ENCODE measurements at regions not wholly inside any gene's neighbourhood (a gene's known extent, or its start where the extent isn't known, plus 50 kb on each side); places are given as distances from the start of the nearest gene placed in this dataset.

- Mint-ChIP-seq H3K27ac (no peak overlapping the region), H3K9me3 (no peaks in the 10 kb centered on the region), H3K27me3 (no peaks in the 10 kb centered on the region), H3K4me1 (no peaks in the 10 kb centered on the region), H3K4me3 (no peak overlapping the region)
- no peak for ATAC-seq
- DNase-seq = no peak
These were observed 301.7 kb upstream of the KAZN start for GRCh38 chr1:14296795-14297194.

GRCh38 chr1:14297356-14297755, 301.1 kb upstream of the KAZN start:
- Mint-ChIP-seq H3K27me3 (no peaks in the 10 kb centered on the region), H3K9me3 (no peaks in the 10 kb centered on the region), H3K4me3 (no peak overlapping the region), H3K4me1 (no peaks in the 10 kb centered on the region), H3K27ac (no peak overlapping the region)
- no peak for ATAC-seq
- no peak for DNase-seq

- no peak for ATAC-seq
- H3K4me3 Mint-ChIP-seq = no peak overlapping the region
- H3K9me3 Mint-ChIP-seq = no peaks in the 10 kb centered on the region
- H3K27ac Mint-ChIP-seq = no peak overlapping the region
- H3K4me1 Mint-ChIP-seq = no peaks in the 10 kb centered on the region
- DNase-seq = no peak
- H3K27me3 Mint-ChIP-seq = no peaks in the 10 kb centered on the region
These were observed 299.7 kb upstream of the KAZN start for GRCh38 chr1:14298806-14299205.

GRCh38 chr1:14300991-14301703, 297.3 kb upstream of the KAZN start:
- ATAC-seq (no peak), DNase-seq (no peak)
- H3K9me3 Mint-ChIP-seq = no peaks in the 10 kb centered on the region
- no peak overlapping the region for H3K4me3 Mint-ChIP-seq
- H3K4me1 Mint-ChIP-seq = no peaks in the 10 kb centered on the region
- H3K27me3 Mint-ChIP-seq = no peaks in the 10 kb centered on the region
- no peak overlapping the region for H3K27ac Mint-ChIP-seq

- no peak for DNase-seq
- Mint-ChIP-seq H3K4me3 (no peak overlapping the region), H3K4me1 (no peaks in the 10 kb centered on the region), H3K9me3 (no peaks in the 10 kb centered on the region), H3K27ac (no peak overlapping the region), H3K27me3 (no peaks in the 10 kb centered on the region)
- no peak for ATAC-seq
These were observed 296.8 kb upstream of the KAZN start for GRCh38 chr1:14301704-14302024.

GRCh38 chr1:14302025-14302424, 296.5 kb upstream of the KAZN start:
- Mint-ChIP-seq H3K9me3 (no peaks in the 10 kb centered on the region), H3K27me3 (peaks cover 3% of the 10 kb centered on the region), H3K4me1 (no peaks in the 10 kb centered on the region), H3K27ac (no peak overlapping the region), H3K4me3 (no peak overlapping the region)
- no peak for ATAC-seq
- DNase-seq = no peak

- Mint-ChIP-seq H3K27me3 (peaks cover 9% of the 10 kb centered on the region), H3K27ac (no peak overlapping the region)
- DNase-seq = no peak
These were observed 295.5 kb upstream of the KAZN start for GRCh38 chr1:14303011-14303410.

GRCh38 chr1:14304381-14304865, 294.1 kb upstream of the KAZN start:
- Mint-ChIP-seq H3K4me1 (no peaks in the 10 kb centered on the region), H3K4me3 (no peak overlapping the region), H3K27me3 (peaks cover 9% of the 10 kb centered on the region), H3K9me3 (no peaks in the 10 kb centered on the region), H3K27ac (no peak overlapping the region)
- ATAC-seq (no peak), DNase-seq (no peak)

More at GRCh38 chr1:14303011-14303410, 295.5 kb upstream of the KAZN start:
- no peaks in the 10 kb centered on the region for H3K9me3 Mint-ChIP-seq
- ATAC-seq = no peak
- no peaks in the 10 kb centered on the region for H3K4me1 Mint-ChIP-seq
- no peak overlapping the region for H3K4me3 Mint-ChIP-seq

- H3K4me3 Mint-ChIP-seq = no peak overlapping the region
- DNase-seq (no peak), ATAC-seq (no peak)
- no peaks in the 10 kb centered on the region for H3K4me1 Mint-ChIP-seq
- peaks cover 9% of the 10 kb centered on the region for H3K27me3 Mint-ChIP-seq
- peaks cover 0 to 4% of the 10 kb centered on the region in 2 donors for H3K9me3 Mint-ChIP-seq
- no peak overlapping the region for H3K27ac Mint-ChIP-seq
These were observed 290.0 kb upstream of the KAZN start for GRCh38 chr1:14308460-14308859.

GRCh38 chr1:14309984-14310383, 288.5 kb upstream of the KAZN start:
- Mint-ChIP-seq H3K4me1 (no peaks in the 10 kb centered on the region), H3K4me3 (no peak overlapping the region), H3K27me3 (peaks cover 9% of the 10 kb centered on the region), H3K27ac (no peak overlapping the region), H3K9me3 (peaks cover 0 to 4% of the 10 kb centered on the region in 2 donors)
- DNase-seq = no peak
- ATAC-seq = no peak

GRCh38 chr1:14310476-14310875, 288.0 kb upstream of the KAZN start:
- Mint-ChIP-seq H3K9me3 (peaks cover 0 to 4% of the 10 kb centered on the region in 2 donors), H3K27ac (no peak overlapping the region), H3K27me3 (peaks cover 9% of the 10 kb centered on the region), H3K4me3 (no peak overlapping the region), H3K4me1 (no peaks in the 10 kb centered on the region)
- ATAC-seq = no peak
- no peak for DNase-seq

GRCh38 chr1:14313731-14314431, 284.6 kb upstream of the KAZN start:
- no peak overlapping the region for H3K4me3 Mint-ChIP-seq
- no peaks in the 10 kb centered on the region for H3K27me3 Mint-ChIP-seq
- no peaks in the 10 kb centered on the region for H3K4me1 Mint-ChIP-seq
- DNase-seq = no peak
- ATAC-seq = no peak
- peaks cover 0 to 4% of the 10 kb centered on the region in 2 donors for H3K9me3 Mint-ChIP-seq
- H3K27ac Mint-ChIP-seq = no peak overlapping the region

GRCh38 chr1:14318830-14319229, 279.7 kb upstream of the KAZN start:
- ATAC-seq (no peak), DNase-seq (no peak)
- peaks cover 11% of the 10 kb centered on the region for H3K4me1 Mint-ChIP-seq
- H3K27me3 Mint-ChIP-seq = no peaks in the 10 kb centered on the region
- no peak overlapping the region for H3K4me3 Mint-ChIP-seq
- no peak overlapping the region for H3K27ac Mint-ChIP-seq
- peaks cover 7 to 14% of the 10 kb centered on the region in 2 donors for H3K9me3 Mint-ChIP-seq

GRCh38 chr1:14320518-14320917, 278.0 kb upstream of the KAZN start:
- peaks cover 12 to 17% of the 10 kb centered on the region in 2 donors for H3K9me3 Mint-ChIP-seq
- no peak overlapping the region for H3K4me3 Mint-ChIP-seq
- peaks cover 11% of the 10 kb centered on the region for H3K4me1 Mint-ChIP-seq
- H3K27ac Mint-ChIP-seq = peak overlapping the region; percentile 13 to 66
- no peak for ATAC-seq
- DNase-seq = no peak
- H3K27me3 Mint-ChIP-seq = no peaks in the 10 kb centered on the region

- peaks cover 11% of the 10 kb centered on the region for H3K4me1 Mint-ChIP-seq
- H3K27me3 Mint-ChIP-seq = no peaks in the 10 kb centered on the region
- DNase-seq (no peak), ATAC-seq (no peak)
- H3K4me3 Mint-ChIP-seq = no peak overlapping the region
- H3K27ac Mint-ChIP-seq = no peak overlapping the region
- H3K9me3 Mint-ChIP-seq = peaks cover 12 to 17% of the 10 kb centered on the region in 2 donors
These were observed 277.5 kb upstream of the KAZN start for GRCh38 chr1:14320986-14321385.

GRCh38 chr1:14321422-14321821, 277.1 kb upstream of the KAZN start:
- peaks cover 12 to 17% of the 10 kb centered on the region in 2 donors for H3K9me3 Mint-ChIP-seq
- ATAC-seq = no peak
- H3K27ac Mint-ChIP-seq = no peak overlapping the region
- H3K4me1 Mint-ChIP-seq = peaks cover 11% of the 10 kb centered on the region
- DNase-seq = no peak
- peaks cover 4% of the 10 kb centered on the region for H3K27me3 Mint-ChIP-seq
- no peak overlapping the region for H3K4me3 Mint-ChIP-seq
